ENCODE measurements at regions not wholly inside any gene's neighbourhood (a gene's known extent, or its start where the extent isn't known, plus 50 kb on each side); places are given as distances from the start of the nearest gene placed in this dataset.

- no peak for TF ChIP-seq CTCF (conservative IDR thresholded peaks at IDR 0.05)
- no peak for TF ChIP-seq EZH2 (IDR thresholded peaks at IDR 0.05; ENCODE audit: low read depth)
These were observed 71.9 kb upstream of the TCL1B start for GRCh38 chr14:95614349-95614748.
